ENCODE measurements at regions not wholly inside any gene's neighbourhood (a gene's known extent, or its start where the extent isn't known, plus 50 kb on each side); places are given as distances from the start of the nearest gene placed in this dataset.

DNA sequence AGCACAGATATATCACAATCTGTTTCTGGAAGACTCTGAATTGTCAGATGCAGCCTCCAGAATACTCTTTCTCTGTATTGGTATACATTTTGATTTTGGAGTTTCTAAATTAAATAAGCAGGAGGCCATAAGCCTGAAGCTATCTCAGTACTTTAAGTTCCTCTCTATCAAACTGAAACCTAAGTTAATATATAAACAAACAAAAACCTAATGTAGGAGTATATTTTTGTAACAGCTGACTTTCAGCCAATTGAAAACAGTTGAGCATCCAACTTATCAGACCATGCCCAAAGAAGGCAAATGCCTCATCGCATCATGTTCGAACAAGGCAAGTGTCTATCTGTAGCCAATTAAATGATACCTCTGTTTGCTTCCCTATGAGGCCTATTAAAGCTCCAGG is 1054.4 kb downstream of the AMY1C start:
- no peak for DNase-seq (ENCODE audit: low read depth, low spot score)

DNA sequence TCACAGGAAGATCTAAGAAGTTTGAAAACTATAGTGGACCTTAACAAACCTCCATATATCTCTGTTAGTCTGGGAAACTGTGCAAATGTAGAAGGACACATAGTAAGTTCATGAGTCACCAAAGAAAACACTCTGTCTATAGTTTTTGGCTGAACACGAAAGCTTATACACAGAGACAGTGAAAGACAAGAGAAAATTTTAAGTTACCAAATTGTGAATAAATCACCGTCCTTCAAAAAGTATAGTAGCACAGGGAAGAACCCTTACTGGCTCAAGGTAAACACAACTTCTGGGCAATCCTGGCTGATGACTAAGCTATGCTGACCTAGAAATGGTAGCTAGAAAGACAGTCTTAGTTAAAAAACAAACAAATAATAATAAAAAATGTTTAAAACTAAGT is 1057.9 kb downstream of the AMY1C start:
- no peak for DNase-seq (ENCODE audit: low read depth, low spot score)

DNA sequence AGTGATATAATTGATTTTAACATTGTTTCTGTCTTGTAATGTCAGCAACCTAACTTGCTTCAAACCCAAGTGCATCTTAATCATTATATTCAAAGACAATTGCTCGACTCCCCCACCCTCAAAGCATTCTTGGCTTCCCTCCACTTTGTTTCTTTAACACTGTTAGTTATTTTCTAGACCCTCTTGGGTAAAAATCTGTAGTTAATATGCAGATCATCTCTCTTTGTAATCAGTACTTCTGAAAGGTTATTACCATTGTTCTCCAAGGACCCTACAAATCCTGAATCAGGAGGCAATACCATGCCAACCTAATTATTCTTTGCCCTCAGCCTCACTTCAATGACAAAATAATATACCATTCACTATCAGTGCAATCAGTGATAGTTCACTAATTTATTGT is 1075.7 kb downstream of the AMY1C start:
- no peak for DNase-seq (ENCODE audit: low read depth, low spot score)

DNA sequence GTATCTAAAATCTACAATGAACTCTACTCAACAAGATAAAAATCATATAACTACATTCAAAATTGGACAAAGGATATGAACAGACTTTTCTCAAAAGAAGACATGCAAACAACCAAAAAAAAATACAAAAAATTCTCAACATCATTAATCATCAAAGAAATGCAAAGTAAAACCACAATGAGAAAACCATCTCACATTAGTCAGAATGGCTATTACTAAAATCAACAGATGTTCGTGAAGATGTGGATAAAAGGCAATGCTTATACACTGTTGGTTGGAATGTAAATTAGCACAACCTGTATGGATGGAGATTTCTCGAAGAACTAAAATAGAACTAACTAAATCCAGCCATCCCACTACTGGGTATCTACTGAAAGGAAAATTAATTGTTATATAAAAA is 1080.8 kb downstream of the AMY1C start:
- DNase-seq (ENCODE audit: low read depth, low spot score), result no peak

DNA sequence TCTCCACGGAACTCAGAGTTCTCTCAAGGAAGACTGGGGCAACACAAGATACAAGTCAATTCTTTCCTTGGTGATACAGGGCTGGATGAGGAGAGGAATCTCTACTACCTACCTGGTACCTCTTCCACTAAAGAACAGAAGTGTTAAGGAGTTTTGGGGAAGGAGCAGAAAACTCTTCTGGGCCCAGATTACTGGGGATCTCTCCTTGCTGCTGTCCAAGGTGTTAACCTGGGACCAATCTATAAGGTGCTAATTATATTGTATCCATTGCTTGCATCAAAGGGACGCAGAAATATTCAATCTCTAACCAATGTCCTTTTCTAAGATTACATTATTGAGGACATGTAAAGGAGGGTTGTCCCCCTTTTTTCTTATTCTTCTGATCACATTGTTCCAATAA is 1102.5 kb downstream of the AMY1C start:
- DNase-seq (ENCODE audit: low read depth, low spot score), result no peak

DNA sequence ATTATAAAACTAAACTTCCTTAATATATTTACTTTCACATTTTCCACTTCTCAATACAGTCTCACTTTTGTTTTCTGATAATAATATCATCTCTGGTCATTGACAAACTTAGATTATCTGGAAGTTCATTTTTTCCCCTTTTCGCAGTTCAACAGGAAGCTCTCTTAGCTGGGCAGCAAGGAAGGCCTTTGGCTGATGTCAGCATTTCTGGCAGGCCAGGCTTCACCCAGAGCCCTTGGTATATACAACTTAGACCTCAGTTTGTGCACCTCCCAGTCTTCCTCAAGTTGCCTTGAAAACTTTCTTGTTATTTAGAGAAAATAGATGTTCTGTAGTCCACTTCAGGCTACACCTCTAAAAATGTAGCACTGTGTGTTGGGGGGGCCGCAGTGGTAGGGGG is 1103.6 kb downstream of the AMY1C start:
- no peak for DNase-seq (ENCODE audit: low read depth, low spot score)

DNA sequence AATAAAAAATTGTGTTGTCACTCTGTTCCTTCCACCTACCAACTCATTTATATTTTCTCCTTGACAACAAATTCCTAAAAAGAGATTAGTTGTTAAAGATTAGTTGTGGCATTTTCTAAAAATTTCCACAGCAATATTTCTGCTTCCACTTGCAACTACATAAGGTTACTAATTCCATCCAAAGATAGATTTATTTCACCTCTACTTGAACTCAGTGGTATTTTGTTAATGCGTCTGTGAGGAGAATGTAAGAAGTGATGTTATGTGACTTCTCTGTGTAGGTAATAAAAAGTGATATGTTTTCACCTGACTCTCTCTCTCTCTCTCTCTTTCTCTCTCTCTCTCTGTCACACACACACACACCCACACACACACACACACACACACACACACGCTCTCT is 1104.8 kb downstream of the AMY1C start:
- DNase-seq (ENCODE audit: low read depth, low spot score), result no peak

DNA sequence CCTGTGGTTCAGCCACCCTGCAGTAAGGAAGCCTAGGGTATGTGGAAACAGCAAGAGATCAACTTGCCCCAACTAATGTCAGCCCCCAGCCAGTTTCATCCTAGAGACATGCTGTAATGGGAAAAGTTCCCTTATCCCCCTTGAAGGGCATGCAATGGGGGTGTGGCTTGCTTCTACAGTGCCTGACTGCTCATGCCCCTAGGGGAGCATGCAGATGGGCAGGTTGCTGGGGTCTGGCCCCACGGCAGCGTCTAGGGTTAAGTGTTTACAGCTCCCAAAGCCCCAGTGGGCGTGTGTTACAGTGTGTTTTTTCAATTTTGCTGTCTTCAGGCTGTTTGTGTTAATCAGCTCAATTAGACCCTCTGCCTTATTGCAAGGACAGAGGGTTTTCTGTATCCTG is 1105.9 kb downstream of the AMY1C start:
- no peak for DNase-seq (ENCODE audit: low read depth, low spot score)

DNA sequence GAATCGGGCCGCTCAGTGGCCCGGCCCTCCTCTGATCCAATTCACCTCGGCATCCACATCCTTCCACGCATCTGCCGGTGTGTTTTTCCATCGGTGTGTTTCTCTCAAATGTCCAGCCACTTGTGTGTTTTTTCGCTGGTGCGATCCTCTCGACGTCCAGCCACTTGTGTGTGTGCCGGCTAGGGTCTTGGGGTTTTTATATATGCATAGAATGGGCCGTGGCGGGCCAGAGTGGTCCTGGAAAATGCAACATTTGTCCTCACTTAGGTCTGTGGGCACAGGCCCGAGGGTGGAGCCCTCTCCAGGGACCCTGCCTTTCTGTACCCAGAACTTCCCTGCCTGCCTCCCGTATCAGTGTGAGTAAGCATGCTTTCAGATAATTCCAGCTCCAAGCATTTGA is 1106.4 kb downstream of the AMY1C start:
- DNase-seq (ENCODE audit: low read depth, low spot score), result no peak

DNA sequence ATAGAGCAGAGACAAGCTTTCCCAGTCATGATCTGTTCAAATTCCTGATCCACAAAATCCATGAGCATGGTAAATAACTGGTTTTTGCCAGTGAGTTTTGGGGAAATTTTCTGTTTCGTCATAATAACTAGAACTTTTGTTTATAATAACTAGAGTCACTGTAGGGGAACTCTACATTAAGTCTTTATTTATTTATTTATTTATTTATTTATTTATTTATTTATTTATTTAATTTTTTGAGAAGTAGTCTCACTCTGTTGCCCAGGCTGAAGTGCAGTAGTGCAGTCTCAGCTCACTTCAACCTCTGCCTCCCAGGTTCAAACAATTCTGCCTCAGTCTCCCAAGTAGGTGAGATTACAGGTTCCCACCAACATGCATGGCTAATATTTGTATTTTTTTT is 1106.8 kb downstream of the AMY1C start:
- no peak for DNase-seq (ENCODE audit: low read depth, low spot score)

DNA sequence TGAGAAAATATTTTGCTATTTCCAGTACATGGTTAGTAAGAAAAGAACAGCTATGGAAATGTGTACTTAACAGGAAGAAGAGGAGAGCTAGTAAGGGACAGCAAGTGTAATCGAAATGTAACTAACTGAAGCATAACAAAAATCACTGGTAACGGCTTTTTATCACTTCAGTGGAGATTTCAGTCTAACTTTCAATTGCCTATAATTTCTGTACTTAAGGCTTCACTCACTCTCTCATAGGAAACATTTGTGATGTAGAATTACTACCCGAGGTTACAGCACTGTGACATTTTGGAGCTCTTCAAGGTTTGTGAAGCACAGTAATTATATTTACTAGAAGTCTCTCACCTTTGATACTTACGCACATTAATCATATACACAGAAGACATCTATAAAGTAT is 1119.1 kb downstream of the AMY1C start:
- no peak for DNase-seq (ENCODE audit: low read depth, low spot score)

DNA sequence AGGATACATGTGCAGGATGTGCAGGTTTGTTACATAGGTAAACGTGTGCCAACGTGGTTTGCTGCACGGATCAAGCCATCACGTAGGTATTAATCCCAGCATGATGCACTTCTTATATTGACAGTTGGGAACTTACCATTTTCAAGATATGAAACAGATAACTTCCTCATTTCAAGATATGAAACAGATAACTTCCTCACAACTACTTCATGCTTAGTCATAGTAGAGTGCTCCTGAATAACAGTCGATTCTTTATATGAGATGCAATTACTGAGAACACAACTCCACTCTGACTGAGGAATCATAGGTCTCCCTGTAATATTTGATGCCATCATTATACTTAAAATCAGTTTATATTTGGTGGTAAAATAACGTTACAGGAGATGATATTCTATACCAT is 1124.3 kb downstream of the AMY1C start:
- no peak for DNase-seq (ENCODE audit: low read depth, low spot score)

DNA sequence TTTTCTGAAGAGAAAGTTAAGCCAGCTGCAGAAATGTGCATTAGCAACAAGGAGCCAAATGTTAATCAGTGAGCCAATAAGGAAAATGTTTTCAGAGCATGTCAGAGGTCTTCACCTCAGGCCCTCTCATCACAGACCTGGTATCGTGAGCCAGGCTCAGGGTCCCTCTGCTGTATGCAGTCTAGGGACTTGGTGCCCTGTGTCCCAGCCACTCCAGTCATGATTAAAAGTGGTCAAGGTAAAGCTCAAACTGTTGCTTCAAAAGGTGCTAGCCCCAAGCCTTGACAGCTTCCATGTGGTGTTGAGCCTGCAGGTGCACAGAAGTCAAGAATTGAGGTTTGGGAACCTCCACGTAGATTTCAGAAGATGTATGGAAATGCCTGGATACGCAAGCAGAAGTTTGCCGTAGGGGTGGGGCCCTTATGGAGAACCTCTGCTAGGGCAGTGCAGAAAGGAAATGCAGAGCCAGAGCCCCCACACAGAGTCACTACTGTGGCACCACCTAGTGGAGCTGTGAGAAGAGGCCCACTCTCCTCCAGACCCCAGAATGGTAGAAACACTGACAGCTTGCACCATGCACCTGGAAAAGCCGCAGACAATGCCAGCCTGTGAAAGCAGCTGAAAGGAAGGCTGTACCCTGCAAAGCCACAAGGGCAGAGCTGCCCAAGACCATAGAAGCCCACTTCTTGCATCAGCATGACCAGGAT is 1128.7 kb downstream of the AMY1C start:
- DNase-seq (ENCODE audit: low read depth, low spot score), result peak; percentile 23

DNA sequence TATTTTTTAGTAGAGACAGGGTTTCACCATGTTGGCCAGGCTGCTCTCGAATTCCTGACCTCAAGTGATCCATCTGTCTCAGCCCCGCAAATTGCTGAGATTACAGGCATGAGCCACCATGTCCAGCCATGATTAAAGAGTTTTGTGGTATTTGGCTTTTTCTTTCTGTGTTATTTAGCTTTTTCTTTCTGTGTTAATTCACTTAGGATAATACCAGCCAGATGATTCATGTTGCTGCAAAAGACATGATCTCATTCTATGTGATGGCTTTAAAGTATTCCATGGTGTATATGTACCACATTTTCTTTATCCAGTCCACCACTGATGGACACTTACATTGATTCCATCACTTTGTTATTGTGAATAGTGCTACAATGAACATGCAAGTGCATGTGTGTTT is 1135.2 kb downstream of the AMY1C start:
- DNase-seq (ENCODE audit: low read depth, low spot score), result no peak

DNA sequence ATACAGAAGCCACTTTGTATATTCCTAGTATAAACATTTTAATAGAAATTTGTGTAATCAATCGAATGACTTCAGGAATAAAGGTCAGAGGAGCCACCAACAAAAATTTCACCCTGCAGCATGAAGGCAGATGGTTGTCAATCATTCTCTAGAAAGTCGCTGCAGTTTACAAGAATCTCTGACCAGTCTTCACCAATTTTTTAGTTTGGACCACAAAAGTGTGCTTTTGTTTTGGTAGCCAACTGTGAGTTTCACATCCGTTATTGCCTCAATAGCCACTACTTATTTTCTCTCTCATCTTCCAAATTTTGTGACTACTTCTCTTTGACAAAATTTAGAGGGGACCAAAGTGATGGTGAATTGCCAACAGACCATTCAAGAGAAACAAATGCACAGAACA is 1155.6 kb downstream of the AMY1C start:
- no peak for DNase-seq (ENCODE audit: low read depth, low spot score)

DNA sequence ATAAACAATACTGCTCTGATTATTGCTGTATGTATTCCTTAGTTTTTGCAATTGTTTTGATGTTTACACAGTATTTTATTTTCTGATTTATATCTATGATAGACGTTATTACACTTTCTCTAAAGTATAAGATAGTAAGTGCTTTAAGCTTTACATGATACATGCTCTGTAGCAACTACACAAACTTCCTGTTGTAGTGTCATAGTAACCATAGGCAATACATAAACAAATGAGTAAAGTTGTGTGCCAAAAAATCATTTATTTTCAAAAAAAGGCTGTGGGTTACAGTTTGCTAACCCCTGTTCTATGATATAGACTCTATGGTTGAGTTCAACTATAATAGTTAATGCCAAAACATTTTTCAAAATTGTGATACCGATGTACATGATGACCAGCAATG is 1156.4 kb downstream of the AMY1C start:
- DNase-seq (ENCODE audit: low read depth, low spot score), result no peak

DNA sequence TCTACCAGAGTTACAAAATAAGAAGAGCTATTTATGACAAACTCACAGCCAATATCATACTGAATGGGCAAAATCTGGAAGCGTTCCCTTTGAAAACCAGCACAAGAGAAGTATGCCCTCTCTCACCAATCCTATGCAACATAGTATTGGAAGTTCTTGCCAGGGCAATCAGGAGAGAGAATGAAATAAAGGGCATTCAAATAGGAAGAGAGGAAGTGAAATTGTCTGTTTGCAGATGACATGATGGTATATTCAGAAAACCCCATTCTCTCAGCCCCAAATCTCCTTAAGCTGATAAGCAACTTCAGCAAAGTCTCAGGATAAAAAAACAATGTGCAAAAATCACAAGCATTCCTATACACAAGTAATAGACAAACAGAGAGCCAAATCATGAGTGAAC is 1169.5 kb downstream of the AMY1C start:
- DNase-seq (ENCODE audit: low read depth, low spot score), result no peak

DNA sequence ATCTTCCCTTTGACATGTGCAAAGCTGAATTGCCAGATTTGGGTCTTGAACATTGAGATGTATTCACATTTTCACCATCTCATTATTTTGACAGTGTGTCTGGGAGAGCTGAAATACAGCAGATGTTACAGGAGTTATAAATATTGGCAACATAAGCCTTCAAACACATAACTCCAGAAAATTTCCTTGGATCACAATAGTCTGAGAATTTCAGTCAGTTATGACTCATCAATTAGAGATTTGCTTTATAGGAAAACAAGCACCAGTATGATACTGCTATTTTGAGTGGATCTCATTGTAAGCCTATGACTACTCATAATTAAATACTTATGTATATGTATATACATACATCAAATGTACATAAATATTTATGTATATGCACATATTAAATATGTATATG is 1171.8 kb downstream of the AMY1C start:
- no peak for DNase-seq (ENCODE audit: low read depth, low spot score)

DNA sequence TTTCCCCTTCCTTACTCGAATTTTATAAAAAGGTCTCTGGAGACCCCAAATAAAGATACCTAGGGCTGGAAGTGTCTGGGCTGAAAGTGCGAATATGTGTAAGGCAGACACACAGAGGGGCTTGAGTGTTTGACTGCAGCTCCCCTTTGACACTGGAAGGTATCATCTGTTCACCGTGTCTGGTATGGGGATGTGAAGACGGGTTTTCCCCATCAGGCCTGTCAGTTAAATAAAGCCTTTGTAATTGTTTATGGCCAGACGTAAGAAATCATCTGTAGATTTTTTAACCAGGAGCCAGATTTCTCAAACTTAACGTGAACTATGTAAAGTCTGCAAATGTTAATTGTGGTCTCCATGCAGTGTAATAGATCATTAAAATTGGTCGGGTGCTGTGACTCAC is 1173.4 kb downstream of the AMY1C start:
- DNase-seq (ENCODE audit: low read depth, low spot score), result no peak

DNA sequence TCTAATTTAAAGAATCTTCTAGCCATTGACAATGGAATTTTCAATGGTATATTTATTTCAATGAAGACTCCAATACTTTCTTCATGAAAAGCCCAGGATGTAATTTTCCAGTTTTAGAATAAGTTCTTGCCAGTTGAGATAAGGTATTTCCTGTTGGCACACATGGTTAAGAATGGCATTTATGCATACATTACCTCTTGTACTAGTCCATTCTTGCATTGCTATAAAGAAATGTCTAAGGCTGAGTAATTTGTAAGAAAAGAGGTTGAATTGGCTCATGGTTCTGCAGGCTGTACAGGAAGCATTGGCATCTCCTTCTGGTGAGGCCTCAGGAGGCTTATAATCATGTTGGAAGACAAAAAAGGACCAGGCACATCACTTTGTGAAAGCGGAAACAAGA is 1179.6 kb downstream of the AMY1C start:
- no peak for DNase-seq (ENCODE audit: low read depth, low spot score)

DNA sequence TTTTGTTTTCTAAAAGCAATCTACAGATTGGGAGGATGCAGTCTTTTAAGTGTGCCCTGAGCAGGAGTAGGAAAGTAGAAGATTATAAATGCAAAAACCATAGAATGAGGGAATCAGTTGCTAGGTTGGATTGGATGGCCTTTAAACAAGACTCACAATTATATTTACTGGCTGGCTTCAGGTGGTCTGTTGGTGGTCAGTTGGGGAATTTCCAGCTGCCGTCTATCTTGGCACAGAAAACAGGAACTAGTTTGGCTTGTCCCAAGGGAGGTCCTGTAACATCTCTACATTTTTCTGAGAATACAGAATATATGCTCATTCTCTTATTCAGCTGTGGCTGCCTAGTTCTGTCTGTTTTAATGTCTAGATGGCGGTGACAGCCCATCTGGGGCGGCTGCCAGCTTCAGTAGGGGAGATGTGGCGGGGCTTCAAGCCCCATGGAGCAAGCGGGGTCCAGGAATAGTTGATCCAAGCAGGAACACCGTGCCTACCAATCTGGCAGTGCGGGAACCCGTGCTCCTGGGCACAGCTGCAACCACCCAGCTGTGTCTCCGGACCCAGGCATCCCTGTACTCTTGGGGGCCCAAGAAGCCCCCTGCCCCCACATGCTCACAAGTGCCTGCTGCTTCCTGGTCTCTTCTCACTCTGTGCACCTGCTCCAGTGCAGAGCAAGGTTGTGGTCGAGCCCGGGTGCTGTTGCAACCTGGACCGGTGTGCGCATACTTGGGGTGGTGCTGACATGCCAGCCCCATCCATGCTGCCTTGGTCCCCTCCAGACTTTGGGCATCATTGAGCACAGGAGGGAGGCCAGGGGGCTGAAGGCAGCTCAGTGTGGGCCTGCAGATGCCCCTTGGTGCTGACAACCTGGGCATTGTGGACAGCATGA is 1182.6 kb downstream of the AMY1C start:
- DNase-seq (ENCODE audit: low read depth, low spot score), result no peak

DNA sequence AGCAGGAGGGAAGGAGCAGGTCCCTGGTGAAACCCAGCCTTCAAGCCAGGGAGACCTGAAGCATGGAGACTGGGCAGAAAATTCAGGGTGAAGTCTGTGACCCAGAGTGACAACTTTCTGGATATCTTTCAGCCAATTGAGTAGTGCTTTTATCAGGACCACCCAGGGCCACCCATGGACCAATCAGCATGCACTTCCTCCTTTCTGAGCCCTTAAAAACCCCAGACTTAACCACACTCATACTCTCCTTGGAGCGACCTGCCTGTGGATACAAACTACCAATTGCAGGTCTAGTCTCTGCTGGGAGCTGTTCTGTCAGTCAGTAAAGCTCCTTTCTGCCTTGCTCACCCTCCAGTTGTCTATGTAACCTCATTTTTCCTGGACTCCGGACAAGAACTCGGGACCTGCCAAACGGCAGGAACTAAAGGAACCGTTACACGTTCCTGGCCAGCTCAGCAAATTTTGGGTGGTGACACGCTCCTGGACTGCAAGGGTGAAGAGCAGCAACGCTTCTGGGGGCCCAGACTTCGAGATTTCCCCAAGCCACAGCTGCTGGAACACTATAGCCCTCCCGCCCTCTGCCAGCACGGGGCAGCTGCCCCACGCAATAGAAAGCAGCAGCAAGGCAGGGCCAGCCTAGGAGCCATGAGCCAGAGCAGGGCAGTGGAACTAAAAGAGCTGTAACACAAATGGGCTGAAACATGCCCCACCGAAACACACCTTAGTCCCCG is 1183.4 kb downstream of the AMY1C start:
- DNase-seq (ENCODE audit: low read depth, low spot score), result no peak

DNA sequence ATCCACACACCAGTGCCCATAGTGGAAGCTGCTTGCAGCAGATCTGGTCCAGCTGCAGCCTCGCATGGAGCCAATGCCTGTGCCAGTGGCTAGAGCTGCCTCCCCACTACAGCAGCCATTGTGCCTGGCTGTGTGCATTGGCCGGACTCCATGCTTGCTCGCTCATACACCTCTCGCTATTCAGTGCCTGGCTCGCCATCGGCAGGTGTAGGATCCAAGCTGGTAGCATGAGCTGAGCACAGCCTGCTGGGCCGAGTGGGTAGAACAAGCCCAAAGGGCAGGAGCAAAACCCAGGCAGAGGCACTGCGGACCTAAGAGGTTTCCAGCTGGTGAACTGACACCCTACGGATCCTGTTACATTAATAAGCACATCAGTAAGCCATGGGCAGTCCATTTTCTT is 1184.1 kb downstream of the AMY1C start:
- no peak for DNase-seq (ENCODE audit: low read depth, low spot score)

Measured in iPS DF 19.7 (cell line).